A673 (cell line): ENCODE measurements at regions not wholly inside any gene's neighbourhood (a gene's known extent, or its start where the extent isn't known, plus 50 kb on each side); places are given as distances from the start of the nearest gene placed in this dataset.

Experiments used
- BruUV-seq: library from RNA; stranded (reverse); fragments of 400-500 nt; replicated peaks from 2 replicates; lab custom pipeline; 2021; lab: Mats Ljungman, UMichigan
- CTCF ChIA-PET: fragments of 300-600 bp; sonication (Branson Sonifier 250); formaldehyde crosslinking; loops from one replicate; lab custom pipeline; 2022; ENCODE audit warnings: antibody characterized with exemption; lab: Charles Lee
- POLR2A ChIA-PET: fragments of 300-600 bp; sonication (Branson Sonifier 250); formaldehyde crosslinking; loops from one replicate; lab custom pipeline; 2022; ENCODE audit warnings: antibody characterized with exemption; ENCODE audit not compliant: low non-redundant PET; lab: Charles Lee
- DNase-seq: peaks from one replicate; pipeline ENCODE4 v3.0.0-alpha.2; 2015; ENCODE audit warnings: low spot score
- H3K27ac ChIP-seq: fragments of 200-600 bp; sonication (generic); 2 replicates; pipeline ENCODE4 v1.5.1; 2016; ENCODE audit warnings: mixed run types, low read depth, mild to moderate bottlenecking, mixed read lengths, antibody characterized with exemption, low read length; ENCODE audit not compliant: poor library complexity, severe bottlenecking
- H3K27me3 ChIP-seq: fragments of 200-600 bp; sonication (generic); replicated peaks from 2 replicates; pipeline ENCODE4 v1.6.1; 2017; ENCODE audit warnings: mixed run types, low read depth, mild to moderate bottlenecking, mixed read lengths, antibody characterized with exemption, low read length; ENCODE audit not compliant: insufficient read depth, poor library complexity
- H3K36me3 ChIP-seq: fragments of 200-600 bp; sonication (generic); 2 replicates; pipeline ENCODE4 v1.6.1; 2016; ENCODE audit warnings: mixed run types, mild to moderate bottlenecking, mixed read lengths, antibody characterized with exemption, low read length; ENCODE audit not compliant: insufficient read depth, poor library complexity, severe bottlenecking
- H3K4me1 ChIP-seq: fragments of 200-600 bp; sonication (generic); 2 replicates; pipeline ENCODE4 v1.6.1; 2017; ENCODE audit warnings: mixed run types, mild to moderate bottlenecking, mixed read lengths, antibody characterized with exemption, low read length; ENCODE audit not compliant: insufficient read depth, poor library complexity, severe bottlenecking
- H3K4me3 ChIP-seq: fragments of 200-600 bp; sonication (generic); 2 replicates; pipeline ENCODE4 v1.5.1; 2016; ENCODE audit warnings: low read depth, mixed run types, mild to moderate bottlenecking, mixed read lengths, low read length; ENCODE audit not compliant: poor library complexity, severe bottlenecking
- H3K9me3 ChIP-seq: fragments of 200-600 bp; sonication (generic); 2 replicates; pipeline ENCODE4 v1.6.1; 2016; ENCODE audit warnings: mixed run types, low read depth, mild to moderate bottlenecking, mixed read lengths, antibody characterized with exemption, low read length; ENCODE audit not compliant: poor library complexity, severe bottlenecking
- EZH2 ChIP-seq: fragments of 200-600 bp; sonication (generic); IDR thresholded peaks from 2 replicates; pipeline ENCODE4 v1.6.1; 2017; ENCODE audit warnings: borderline replicate concordance, low read depth, mild to moderate bottlenecking, mixed read lengths, antibody characterized with exemption, low read length; ENCODE audit not compliant: poor library complexity, severe bottlenecking
- intact Hi-C: fragments of 100-400 bp; cut with micrococcal nuclease; formaldehyde crosslinking; loops from one replicate; pipeline ENCODE4 v1.10.0; 2022; ENCODE audit not compliant: unreplicated experiment
- TF ChIP-seq, protein P1 (sequence below): fragments of 300-800, 200-600 bp; sonication (generic); conservative IDR thresholded peaks from 2 replicates; pipeline ENCODE4 v1.5.1; 2017; ENCODE audit warnings: low read depth, mild to moderate bottlenecking, antibody characterized with exemption, low read length, moderate library complexity, mixed read lengths

DNA sequence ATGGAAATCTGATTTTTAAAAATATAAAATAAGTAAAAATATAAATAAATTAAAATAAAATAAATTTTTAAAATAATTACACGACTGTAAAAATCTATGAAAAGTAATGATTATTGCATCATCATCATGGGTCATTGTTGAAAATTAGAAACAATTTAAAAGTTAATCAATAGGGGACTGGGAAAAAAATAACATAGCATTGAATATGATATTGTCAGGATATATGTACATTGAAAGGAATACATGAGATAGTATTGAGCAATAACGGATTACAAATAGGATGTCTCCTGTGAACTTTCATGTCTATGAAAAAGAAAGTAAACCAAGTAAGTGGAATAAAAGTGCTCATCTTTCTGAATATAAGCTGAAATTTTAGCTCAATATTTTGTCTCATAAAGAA lies 566.8 kb upstream of the HTR2C start:
- TF ChIP-seq EZH2: no peak
- TF ChIP-seq, protein P1, sequence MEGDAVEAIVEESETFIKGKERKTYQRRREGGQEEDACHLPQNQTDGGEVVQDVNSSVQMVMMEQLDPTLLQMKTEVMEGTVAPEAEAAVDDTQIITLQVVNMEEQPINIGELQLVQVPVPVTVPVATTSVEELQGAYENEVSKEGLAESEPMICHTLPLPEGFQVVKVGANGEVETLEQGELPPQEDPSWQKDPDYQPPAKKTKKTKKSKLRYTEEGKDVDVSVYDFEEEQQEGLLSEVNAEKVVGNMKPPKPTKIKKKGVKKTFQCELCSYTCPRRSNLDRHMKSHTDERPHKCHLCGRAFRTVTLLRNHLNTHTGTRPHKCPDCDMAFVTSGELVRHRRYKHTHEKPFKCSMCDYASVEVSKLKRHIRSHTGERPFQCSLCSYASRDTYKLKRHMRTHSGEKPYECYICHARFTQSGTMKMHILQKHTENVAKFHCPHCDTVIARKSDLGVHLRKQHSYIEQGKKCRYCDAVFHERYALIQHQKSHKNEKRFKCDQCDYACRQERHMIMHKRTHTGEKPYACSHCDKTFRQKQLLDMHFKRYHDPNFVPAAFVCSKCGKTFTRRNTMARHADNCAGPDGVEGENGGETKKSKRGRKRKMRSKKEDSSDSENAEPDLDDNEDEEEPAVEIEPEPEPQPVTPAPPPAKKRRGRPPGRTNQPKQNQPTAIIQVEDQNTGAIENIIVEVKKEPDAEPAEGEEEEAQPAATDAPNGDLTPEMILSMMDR: no peak
- CTCF ChIA-PET: no interaction called here
- no TSS peak for BruUV-seq

GRCh38 chrX:114015966-114016365 lies 567.9 kb upstream of the HTR2C start:
- Histone ChIP-seq H3K9me3 (peaks cover 8% of the 10 kb centered on the region), H3K36me3 (no peaks in the 10 kb centered on the region), H3K27ac (no peak overlapping the region), H3K4me3 (no peak overlapping the region), H3K4me1 (no peaks in the 10 kb centered on the region), H3K27me3 (no peaks in the 10 kb centered on the region)
- ChIA-PET POLR2A (no interaction called here), CTCF (no interaction called here)
- no TSS peak for BruUV-seq
- intact Hi-C loops: no loop called here
- no peak for TF ChIP-seq EZH2
- TF ChIP-seq, protein P1: no peak
- DNase-seq: no peak

More for the DNA sequence above, 566.8 kb upstream of the HTR2C start:
- H3K36me3 ChIP-seq: no peaks in the 10 kb centered on the region
- intact Hi-C loops: no loop called here
- no peaks in the 10 kb centered on the region for H3K4me1 ChIP-seq
- POLR2A ChIA-PET: no interaction called here
- H3K9me3 ChIP-seq: peaks cover 1% of the 10 kb centered on the region
- no peaks in the 10 kb centered on the region for H3K27me3 ChIP-seq
- DNase-seq: no peak
- H3K4me3 ChIP-seq: no peak overlapping the region
- H3K27ac ChIP-seq: no peak overlapping the region

GRCh38 chrX:114006664-114007063 lies 577.2 kb upstream of the HTR2C start:
- H3K27ac ChIP-seq: no peak overlapping the region
- no peaks in the 10 kb centered on the region for H3K36me3 ChIP-seq
- H3K27me3 ChIP-seq: no peaks in the 10 kb centered on the region
- CTCF ChIA-PET: no interaction called here
- H3K4me1 ChIP-seq: no peaks in the 10 kb centered on the region
- POLR2A ChIA-PET: no interaction called here
- BruUV-seq: no TSS peak
- TF ChIP-seq, protein P1: no peak
- TF ChIP-seq EZH2: no peak
- H3K4me3 ChIP-seq: no peak overlapping the region
- intact Hi-C loops: no loop called here
- peaks cover 2% of the 10 kb centered on the region for H3K9me3 ChIP-seq
- DNase-seq: no peak
